OCI-LY3 (cell line): ENCODE measurements at regions not wholly inside any gene's neighbourhood (a gene's known extent, or its start where the extent isn't known, plus 50 kb on each side); places are given as distances from the start of the nearest gene placed in this dataset.

Source experiments
- CTCF ChIP-seq: fragments of 200-600, 300-600 bp; sonication (generic); IDR thresholded peaks from 2 replicates; pipeline ENCODE4 v1.5.1; 2014; ENCODE audit warnings: antibody characterized with exemption, low read length, low read depth
- EZH2phosphoT487 ChIP-seq: fragments of 200-600 bp; shearing (Covaris generic); IDR thresholded peaks from 2 replicates; pipeline ENCODE4 v1.6.1; 2018; ENCODE audit warnings: antibody characterized with exemption, mixed run types, low read depth

GRCh38 chr1:5621692-5622091 lies 370.5 kb downstream of the NPHP4 start:
- TF ChIP-seq CTCF, result no peak
- no peak for TF ChIP-seq EZH2phosphoT487
